ENCODE measurements at regions not wholly inside any gene's neighbourhood (a gene's known extent, or its start where the extent isn't known, plus 50 kb on each side); places are given as distances from the start of the nearest gene placed in this dataset.

- intact Hi-C loops (cut with DNase I; ENCODE audit: low total_unique reads) = no loop called here
- H3K4me1 ChIP-seq = no peaks in the 10 kb centered on the region
- TF ChIP-seq CTCF (IDR thresholded peaks at IDR 0.05) = no peak
- no peaks in the 10 kb centered on the region for H3K27me3 ChIP-seq
- H3K36me3 ChIP-seq = no peaks in the 10 kb centered on the region
- H3K9me3 ChIP-seq = no peaks in the 10 kb centered on the region
- no peak overlapping the region for H3K4me3 ChIP-seq
- no peak overlapping the region for H3K27ac ChIP-seq
- DNase-seq = no peak
Measured at GRCh38 chr3:22615790-22616189, 587.3 kb upstream of the UBE2E2 start.

DNA sequence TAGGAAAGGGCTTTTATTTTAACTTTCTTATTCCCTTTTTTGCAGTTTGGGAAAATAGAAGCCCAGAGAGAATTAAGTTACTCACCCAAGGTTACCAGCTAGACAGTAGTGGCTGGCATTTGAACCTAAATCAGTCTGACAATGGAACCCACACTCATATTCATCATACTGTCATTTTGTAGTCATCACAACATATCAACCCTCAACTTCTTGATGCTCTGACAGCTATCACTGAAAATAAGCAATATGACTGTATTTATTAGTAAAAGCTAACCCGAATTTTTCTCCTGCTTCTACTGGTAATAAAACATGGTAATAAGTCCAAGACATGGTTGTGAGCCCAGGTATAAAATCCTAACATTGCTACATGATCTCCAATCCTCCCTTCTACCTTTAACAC, 585.8 kb upstream of the UBE2E2 start:
- Histone ChIP-seq H3K36me3 (no peaks in the 10 kb centered on the region), H3K4me3 (no peak overlapping the region), H3K4me1 (no peaks in the 10 kb centered on the region), H3K27me3 (no peaks in the 10 kb centered on the region), H3K9me3 (no peaks in the 10 kb centered on the region), H3K27ac (no peak overlapping the region)
- intact Hi-C loops (cut with DNase I; ENCODE audit: low total_unique reads) = no loop called here
- no peak for DNase-seq
- TF ChIP-seq CTCF (IDR thresholded peaks at IDR 0.05) = no peak

DNA sequence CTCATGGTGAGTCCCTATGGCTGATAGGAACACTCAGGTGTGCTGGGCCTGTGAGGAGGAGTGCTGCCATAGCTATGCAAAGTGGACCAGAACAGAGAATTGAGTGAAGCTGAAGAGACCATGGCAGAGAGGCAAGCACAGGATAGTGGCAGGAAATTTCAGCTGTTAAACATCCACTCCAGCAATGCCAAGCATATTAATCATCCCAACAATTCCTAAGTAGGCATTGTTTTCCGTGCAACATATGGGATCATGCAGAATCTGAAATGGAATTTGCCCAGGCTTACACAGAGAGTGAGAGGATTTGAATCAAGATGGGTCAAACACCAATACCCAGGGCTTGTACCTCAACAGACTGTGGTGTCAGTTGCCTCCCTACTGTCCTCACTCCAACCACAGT, 582.6 kb upstream of the UBE2E2 start:
- H3K4me3 ChIP-seq = no peak overlapping the region
- H3K27me3 ChIP-seq = no peaks in the 10 kb centered on the region
- H3K27ac ChIP-seq = no peak overlapping the region
- DNase-seq = no peak
- H3K4me1 ChIP-seq = no peaks in the 10 kb centered on the region
- H3K36me3 ChIP-seq = no peaks in the 10 kb centered on the region
- H3K9me3 ChIP-seq = no peaks in the 10 kb centered on the region
- no peak for TF ChIP-seq CTCF (IDR thresholded peaks at IDR 0.05)
- intact Hi-C loops (cut with DNase I; ENCODE audit: low total_unique reads) = no loop called here

- no peak for TF ChIP-seq CTCF (IDR thresholded peaks at IDR 0.05)
- intact Hi-C loops (cut with DNase I; ENCODE audit: low total_unique reads) = no loop called here
- Histone ChIP-seq H3K4me1 (no peaks in the 10 kb centered on the region), H3K27ac (no peak overlapping the region), H3K36me3 (no peaks in the 10 kb centered on the region), H3K27me3 (no peaks in the 10 kb centered on the region), H3K4me3 (no peak overlapping the region), H3K9me3 (no peaks in the 10 kb centered on the region)
- no peak for DNase-seq
Measured at GRCh38 chr3:22621205-22621809, 581.8 kb upstream of the UBE2E2 start.

DNA sequence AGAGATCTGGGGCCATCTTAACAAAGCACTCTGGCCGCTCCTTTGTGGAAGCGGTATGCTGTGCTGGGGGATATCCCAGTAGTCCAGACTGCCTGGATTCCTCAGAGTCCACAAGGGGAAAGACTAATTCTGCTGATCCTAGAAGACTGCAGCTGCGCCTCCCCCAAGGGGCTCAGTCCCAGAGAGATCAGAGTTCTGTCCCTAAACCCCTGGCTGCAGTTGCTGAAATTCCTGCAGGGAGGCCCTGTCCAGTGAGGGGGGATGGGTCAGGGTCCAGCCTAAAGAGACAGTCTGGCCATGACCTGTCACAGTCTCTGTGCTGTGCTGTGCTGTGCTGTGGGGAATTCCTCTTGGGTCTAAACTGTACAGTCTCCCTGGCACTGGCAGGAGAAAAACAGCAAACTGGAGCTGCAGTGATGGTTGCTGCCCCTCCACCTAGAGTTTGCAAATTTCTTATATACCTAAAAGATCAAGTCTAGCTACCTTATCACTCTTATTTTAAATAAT, 575.1 kb upstream of the UBE2E2 start:
- TF ChIP-seq CTCF (IDR thresholded peaks at IDR 0.05) = no peak
- intact Hi-C loops (cut with DNase I; ENCODE audit: low total_unique reads) = no loop called here
- Histone ChIP-seq H3K4me3 (no peak overlapping the region), H3K4me1 (no peaks in the 10 kb centered on the region), H3K36me3 (no peaks in the 10 kb centered on the region), H3K9me3 (peaks cover 0 to 5% (median 0%) of the 10 kb centered on the region in 3 donors), H3K27ac (no peak overlapping the region), H3K27me3 (no peaks in the 10 kb centered on the region)
- DNase-seq = no peak

GRCh38 chr3:22632536-22632935, 570.6 kb upstream of the UBE2E2 start:
- Histone ChIP-seq H3K27ac (no peak overlapping the region), H3K4me3 (no peak overlapping the region), H3K36me3 (no peaks in the 10 kb centered on the region), H3K4me1 (no peaks in the 10 kb centered on the region), H3K9me3 (no peaks in the 10 kb centered on the region), H3K27me3 (no peaks in the 10 kb centered on the region)
- TF ChIP-seq CTCF (IDR thresholded peaks at IDR 0.05) = no peak
- intact Hi-C loops (cut with DNase I; ENCODE audit: low total_unique reads) = no loop called here
- no peak for DNase-seq

Measured in tibial artery (tissue), 4 donors.